Right atrium auricular region (tissue), 2 donors: ENCODE measurements at regions not wholly inside any gene's neighbourhood (a gene's known extent, or its start where the extent isn't known, plus 50 kb on each side); places are given as distances from the start of the nearest gene placed in this dataset.
"Not testable (repeated sequence)": the region's sequence is repeated elsewhere in the genome, so short reads cannot be mapped to it uniquely, and the experiment has no call there.

Experiments
- DNase-seq: peaks from one replicate; pipeline ENCODE4 v3.0.0-alpha.2; 2019; ENCODE audit warnings: low spot score
- H3K27ac ChIP-seq, 2 donors: fragments of 200-600 bp; sonication (generic); 1 replicate in 1 of 2; 2 replicates in 1 of 2; pipeline ENCODE4 v1.5.1; 2016 to 2019
- H3K27me3 ChIP-seq, 2 donors: fragments of 200-600 bp; sonication (generic); one replicate each; pipeline versions ENCODE4 v1.5.1 to v1.6.0; 2017 to 2019
- H3K36me3 ChIP-seq: fragments of 200-600 bp; sonication (generic); one replicate; pipeline ENCODE4 v1.5.1; 2016
- H3K4me1 ChIP-seq, 2 donors: fragments of 200-600 bp; sonication (generic); one replicate each; pipeline versions ENCODE4 v1.5.1 to v1.6.0; 2017 to 2019
- H3K4me3 ChIP-seq, 2 donors: fragments of 200-600 bp; sonication (generic); 1 replicate in 1 of 2; 2 replicates in 1 of 2; pipeline ENCODE4 v1.5.1; 2017 to 2019; ENCODE audit warnings: mild to moderate bottlenecking in 1 of 2, moderate library complexity in 1 of 2
- H3K9me3 ChIP-seq, 2 donors: fragments of 200-600 bp; sonication (generic); one replicate each; pipeline ENCODE4 v1.5.1; 2019
- TF ChIP-seq, protein P1 (sequence below), 2 donors: fragments of 200-600 bp; sonication (generic); IDR thresholded peaks; one replicate each; pipeline ENCODE4 v1.5.1; 2019; ENCODE audit warnings: antibody characterized with exemption in 2 of 2

GRCh38 chr16:66242672-66243071, 123.8 kb upstream of the CDH5 start:
- H3K36me3 ChIP-seq: no peaks in the 10 kb centered on the region
- H3K4me3 ChIP-seq: no peak overlapping the region
- no peak for DNase-seq
- H3K27me3 ChIP-seq: no peaks in the 10 kb centered on the region
- peaks cover 0 to 18% of the 10 kb centered on the region in 2 donors for H3K9me3 ChIP-seq
- peaks cover 0 to 3% of the 10 kb centered on the region in 2 donors for H3K4me1 ChIP-seq
- H3K27ac ChIP-seq: no peak overlapping the region
- TF ChIP-seq, protein P1, sequence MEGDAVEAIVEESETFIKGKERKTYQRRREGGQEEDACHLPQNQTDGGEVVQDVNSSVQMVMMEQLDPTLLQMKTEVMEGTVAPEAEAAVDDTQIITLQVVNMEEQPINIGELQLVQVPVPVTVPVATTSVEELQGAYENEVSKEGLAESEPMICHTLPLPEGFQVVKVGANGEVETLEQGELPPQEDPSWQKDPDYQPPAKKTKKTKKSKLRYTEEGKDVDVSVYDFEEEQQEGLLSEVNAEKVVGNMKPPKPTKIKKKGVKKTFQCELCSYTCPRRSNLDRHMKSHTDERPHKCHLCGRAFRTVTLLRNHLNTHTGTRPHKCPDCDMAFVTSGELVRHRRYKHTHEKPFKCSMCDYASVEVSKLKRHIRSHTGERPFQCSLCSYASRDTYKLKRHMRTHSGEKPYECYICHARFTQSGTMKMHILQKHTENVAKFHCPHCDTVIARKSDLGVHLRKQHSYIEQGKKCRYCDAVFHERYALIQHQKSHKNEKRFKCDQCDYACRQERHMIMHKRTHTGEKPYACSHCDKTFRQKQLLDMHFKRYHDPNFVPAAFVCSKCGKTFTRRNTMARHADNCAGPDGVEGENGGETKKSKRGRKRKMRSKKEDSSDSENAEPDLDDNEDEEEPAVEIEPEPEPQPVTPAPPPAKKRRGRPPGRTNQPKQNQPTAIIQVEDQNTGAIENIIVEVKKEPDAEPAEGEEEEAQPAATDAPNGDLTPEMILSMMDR (IDR thresholded peaks at IDR 0.05): no peak

DNA sequence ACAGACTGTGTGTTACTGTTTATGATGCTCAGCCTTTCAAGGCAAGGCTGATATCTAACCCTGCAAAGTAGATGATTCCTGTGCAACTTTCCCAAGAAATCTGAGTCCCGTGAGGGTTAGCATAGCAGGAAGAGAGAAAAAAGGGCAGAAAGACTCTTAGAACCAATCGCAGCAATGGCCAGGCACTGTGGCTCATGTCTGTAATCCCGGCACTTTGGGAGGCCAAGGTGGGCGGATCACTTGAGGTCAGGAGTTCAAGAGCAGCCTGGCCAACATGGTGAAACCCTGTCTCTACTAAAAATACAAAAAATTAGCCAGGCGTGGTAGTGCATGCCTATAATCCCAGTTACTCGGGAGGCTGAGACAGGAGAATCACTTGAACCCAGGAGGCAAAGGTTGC, 124.3 kb upstream of the CDH5 start:
- H3K27ac ChIP-seq, H3K36me3 ChIP-seq, H3K4me3 ChIP-seq, DNase-seq, H3K27me3 ChIP-seq, H3K4me1 ChIP-seq: not testable (repeated sequence)
- H3K9me3 ChIP-seq: peaks cover 0 to 18% of the 10 kb centered on the region in 2 donors

GRCh38 chr16:66240631-66241395, 125.7 kb upstream of the CDH5 start:
- Histone ChIP-seq H3K4me1 (no peaks in the 10 kb centered on the region), H3K27me3 (no peaks in the 10 kb centered on the region), H3K36me3 (no peaks in the 10 kb centered on the region), H3K9me3 (peaks cover 0 to 18% of the 10 kb centered on the region in 2 donors), H3K27ac (no peak overlapping the region), H3K4me3 (no peak overlapping the region)
- no peak for DNase-seq
- TF ChIP-seq, protein P1 (IDR thresholded peaks at IDR 0.05): no peak

- H3K36me3 ChIP-seq: no peaks in the 10 kb centered on the region
- no peak for DNase-seq
- H3K9me3 ChIP-seq: peaks cover 0 to 18% of the 10 kb centered on the region in 2 donors
- no peaks in the 10 kb centered on the region for H3K27me3 ChIP-seq
- TF ChIP-seq, protein P1 (IDR thresholded peaks at IDR 0.05): no peak
- H3K4me3 ChIP-seq: no peak overlapping the region
- no peak overlapping the region for H3K27ac ChIP-seq
- no peaks in the 10 kb centered on the region for H3K4me1 ChIP-seq
These were observed 126.4 kb upstream of the CDH5 start for GRCh38 chr16:66240088-66240487.

- H3K4me1 ChIP-seq: no peaks in the 10 kb centered on the region
- TF ChIP-seq, protein P1 (IDR thresholded peaks at IDR 0.05): no peak
- H3K9me3 ChIP-seq: peaks cover 0 to 18% of the 10 kb centered on the region in 2 donors
- H3K27me3 ChIP-seq: no peaks in the 10 kb centered on the region
- DNase-seq: no peak
- H3K4me3 ChIP-seq: no peak overlapping the region
- H3K36me3 ChIP-seq: no peaks in the 10 kb centered on the region
- no peak overlapping the region for H3K27ac ChIP-seq
These were observed 127.8 kb upstream of the CDH5 start for GRCh38 chr16:66238696-66239095.

DNA sequence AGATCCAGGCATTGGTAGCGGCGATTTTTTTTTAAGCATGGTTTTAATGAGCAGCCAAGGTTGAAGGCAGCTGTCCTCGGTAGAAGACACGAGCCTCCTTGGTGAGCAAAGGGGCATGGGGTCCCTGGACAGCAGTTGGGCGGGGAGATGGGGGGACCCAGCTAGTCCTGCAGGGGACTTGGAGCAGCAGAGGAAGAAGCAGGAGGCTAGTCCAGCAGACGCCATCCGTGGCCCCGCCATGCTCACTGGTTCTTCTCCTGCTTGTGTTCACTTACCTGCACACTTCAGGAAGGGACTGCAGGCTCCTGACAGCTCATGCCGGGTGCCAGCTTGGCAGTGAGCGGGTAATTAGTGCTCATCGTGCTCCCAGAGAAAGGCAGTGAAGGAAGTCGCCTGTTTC, 130.2 kb upstream of the CDH5 start:
- H3K27me3 ChIP-seq: no peaks in the 10 kb centered on the region
- no peak for DNase-seq
- peaks cover 0 to 18% of the 10 kb centered on the region in 2 donors for H3K9me3 ChIP-seq
- H3K4me3 ChIP-seq: no peak overlapping the region
- no peaks in the 10 kb centered on the region for H3K4me1 ChIP-seq
- TF ChIP-seq, protein P1 (IDR thresholded peaks at IDR 0.05): no peak
- no peak overlapping the region for H3K27ac ChIP-seq
- no peaks in the 10 kb centered on the region for H3K36me3 ChIP-seq
